Embryonic facial prominence (tissue), 1 donor: ENCODE measurements at regions not wholly inside any gene's neighbourhood (a gene's known extent, or its start where the extent isn't known, plus 50 kb on each side); places are given as distances from the start of the nearest gene placed in this dataset.

Experiments
- DNase-seq: peaks from one replicate; pipeline ENCODE4 v3.0.0-alpha.2; 2016; ENCODE audit errors: extremely low spot score

DNA sequence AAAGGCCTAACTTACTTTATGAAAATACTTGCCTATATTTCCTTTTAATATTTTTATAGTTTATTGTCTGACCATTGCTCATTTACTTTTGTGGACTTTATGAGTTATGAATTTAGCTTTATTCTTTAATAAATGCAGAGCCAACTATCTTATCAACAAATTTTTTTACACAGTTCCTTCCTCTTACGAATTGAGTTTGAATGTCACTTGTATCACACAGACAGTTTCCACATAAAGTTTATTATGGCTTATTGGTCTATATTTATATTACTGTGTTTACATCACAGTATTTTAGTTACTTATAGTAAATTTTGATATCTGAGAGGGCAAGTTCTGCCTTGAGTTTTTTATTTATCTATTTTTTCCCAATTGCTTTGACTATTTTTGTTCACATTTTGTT is 450.6 kb downstream of the C4orf33 start:
- no peak for DNase-seq

DNA sequence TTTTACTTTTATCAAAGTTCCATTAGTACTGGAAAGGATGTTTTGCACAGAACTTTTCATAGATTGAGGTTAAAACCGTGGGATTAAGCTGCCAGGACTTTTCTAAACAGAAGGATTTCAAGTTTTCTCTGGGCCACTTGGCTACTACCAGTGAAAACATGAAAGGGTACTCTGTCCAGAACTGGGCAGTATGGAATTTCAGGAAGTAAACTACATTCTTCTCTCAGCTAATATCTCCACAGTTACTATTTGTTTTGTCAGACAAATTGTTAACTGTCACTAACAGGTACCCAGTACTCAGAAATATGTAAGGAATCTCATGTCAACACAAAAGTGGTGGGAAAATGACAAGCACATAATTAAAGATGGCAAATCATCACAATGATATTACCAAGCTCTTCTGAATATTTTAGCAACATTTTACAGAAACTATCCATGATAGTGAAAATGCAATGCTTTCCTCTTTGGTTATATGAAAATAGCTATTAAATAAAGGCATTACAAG is 454.4 kb downstream of the C4orf33 start:
- no peak for DNase-seq

DNA sequence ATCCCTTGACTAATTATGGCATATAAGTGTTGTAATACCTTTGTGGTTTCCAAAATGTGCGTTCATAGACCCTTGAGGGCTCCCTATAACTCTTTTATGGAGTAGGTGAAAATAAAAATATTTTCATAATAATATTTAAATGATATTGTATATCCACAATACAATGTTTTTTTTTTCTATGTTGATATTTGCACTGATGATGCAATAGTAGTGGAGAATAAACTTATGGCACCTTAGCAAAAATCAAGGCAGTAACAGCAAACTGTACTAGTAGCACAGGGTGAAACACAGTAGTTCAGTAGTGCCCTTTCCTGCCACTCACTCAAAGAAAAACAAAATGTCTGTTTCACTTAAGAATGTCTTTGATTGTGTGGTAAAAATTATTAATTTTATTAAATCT is 465.3 kb downstream of the C4orf33 start:
- no peak for DNase-seq

DNA sequence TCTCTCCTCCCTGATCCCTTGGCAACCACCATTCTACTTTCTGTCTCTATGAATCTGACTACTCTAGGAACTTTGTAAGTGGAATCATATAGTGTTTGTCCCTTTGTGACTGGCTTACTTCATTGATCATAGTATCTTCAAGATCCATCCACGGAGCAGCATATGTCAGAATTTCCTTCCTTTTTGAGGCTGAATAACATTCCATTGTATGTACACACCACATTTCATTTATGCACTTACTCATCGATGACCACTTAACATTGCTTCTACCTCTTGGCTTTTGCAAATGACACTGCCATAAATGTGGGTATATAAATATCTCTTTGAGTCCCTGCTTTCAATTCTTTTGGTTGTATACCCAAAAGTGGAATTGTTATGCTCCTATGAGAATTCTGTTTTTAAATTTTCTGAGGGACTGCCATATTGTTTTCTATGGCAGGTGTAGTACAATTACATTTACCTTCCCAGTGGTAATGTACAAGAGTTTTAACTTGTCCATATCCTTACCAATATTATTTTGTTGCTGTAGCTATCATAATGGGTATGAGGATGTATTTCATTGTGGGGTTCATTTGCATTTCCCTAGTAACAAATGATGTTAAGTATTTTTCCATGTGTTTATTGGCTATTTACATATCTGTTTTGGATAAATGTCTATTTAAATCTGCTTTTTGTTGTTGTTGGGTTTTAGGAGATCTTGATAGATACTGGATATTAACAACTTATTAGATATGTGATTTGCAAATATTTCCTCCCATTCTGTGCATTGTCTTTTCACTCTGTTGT is 466.1 kb downstream of the C4orf33 start:
- no peak for DNase-seq

DNA sequence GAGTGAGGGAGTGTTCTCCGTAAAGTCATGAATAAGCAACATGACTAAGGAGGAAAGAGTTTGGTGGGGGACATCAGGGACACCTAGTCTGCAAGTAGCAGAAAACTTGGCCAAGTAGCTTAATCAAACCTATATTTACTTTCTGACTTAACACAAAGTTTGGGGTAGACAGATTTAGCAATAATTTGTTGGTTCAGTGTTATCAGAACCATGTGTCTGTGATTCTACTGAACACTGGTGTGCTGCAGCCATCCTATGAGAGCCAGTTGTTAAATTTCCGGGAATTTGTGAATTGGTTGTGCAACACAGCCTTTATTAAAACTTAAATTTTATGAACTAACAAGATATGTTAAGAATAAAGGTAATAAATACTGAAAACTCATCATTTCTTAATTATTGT is 469.3 kb downstream of the C4orf33 start:
- no peak for DNase-seq

DNA sequence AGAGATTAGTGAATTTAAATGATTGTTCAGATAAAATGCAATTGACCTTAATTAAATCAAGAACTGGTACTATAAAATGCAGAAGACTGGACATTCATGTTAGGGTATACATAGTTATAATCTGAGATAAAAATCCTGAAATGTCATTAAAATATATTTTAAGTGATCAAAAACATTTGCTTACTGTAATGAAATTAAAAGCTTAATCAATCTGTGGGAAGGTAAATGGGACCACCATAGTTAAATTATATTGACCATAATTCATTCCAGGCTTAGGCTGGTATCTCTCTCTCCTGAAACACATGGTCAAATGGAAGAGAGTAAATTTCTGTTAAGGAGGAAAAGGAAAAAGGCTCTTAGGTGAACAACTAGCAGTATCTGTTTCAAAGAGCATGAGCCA is 474.4 kb downstream of the C4orf33 start:
- DNase-seq: no peak

DNA sequence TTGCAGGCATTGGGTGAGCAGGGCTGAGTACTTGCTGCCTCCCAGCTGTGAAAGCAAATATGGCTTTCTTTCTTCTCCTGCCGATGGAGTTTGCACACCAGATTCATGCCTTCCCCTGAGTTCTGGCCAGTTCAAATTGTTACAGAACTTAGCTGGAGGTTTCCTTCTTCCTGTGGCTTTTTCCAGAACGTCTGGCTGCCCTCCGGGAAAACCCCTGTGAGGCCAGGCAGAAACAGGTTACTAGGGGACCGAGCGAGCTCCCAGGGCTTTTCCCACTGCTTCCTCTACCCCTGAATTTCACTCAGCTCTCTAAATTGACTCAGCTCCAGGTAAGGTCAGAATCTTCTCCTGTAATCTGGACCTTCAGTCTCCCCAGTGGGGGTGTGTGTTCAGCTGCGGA is 482.4 kb downstream of the C4orf33 start:
- no peak for DNase-seq

DNA sequence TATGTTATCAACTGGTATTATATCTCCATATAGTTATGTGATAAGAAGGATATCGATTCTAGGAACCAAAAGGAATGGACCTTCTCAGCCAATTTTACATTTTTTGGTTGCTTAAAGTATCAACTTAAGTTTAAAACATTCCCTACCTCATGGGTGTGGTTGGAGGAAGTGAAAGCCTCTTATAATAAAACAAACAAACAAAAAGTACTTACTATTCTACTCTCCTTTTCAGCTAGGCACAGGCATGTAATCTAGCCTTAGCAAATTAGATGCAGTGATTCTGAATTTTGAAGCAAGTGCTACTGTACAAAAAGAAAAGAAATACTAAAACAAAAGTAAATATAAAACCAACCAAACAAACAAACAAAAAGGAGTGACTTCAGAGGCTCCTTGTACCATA is 485.4 kb downstream of the C4orf33 start:
- DNase-seq: no peak

DNA sequence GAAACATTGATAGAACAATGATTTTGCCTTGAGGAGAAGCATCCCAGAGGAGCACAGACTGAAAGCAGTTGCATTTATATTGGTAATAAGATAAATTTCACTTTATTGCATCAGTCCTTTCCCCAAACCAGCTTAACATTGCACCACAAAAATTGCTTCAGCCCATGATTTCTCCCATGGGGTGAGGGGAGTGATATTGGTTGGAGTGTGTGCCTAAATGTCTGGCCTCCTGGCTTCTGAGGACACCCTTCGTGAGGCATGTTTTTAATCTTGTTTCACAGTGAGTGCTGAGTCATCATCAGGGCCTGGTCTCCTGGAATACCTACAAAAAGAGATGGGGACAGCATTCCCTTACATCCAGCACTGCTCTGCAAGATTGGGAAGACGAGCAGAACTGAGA is 487.9 kb downstream of the C4orf33 start:
- DNase-seq: no peak

DNA sequence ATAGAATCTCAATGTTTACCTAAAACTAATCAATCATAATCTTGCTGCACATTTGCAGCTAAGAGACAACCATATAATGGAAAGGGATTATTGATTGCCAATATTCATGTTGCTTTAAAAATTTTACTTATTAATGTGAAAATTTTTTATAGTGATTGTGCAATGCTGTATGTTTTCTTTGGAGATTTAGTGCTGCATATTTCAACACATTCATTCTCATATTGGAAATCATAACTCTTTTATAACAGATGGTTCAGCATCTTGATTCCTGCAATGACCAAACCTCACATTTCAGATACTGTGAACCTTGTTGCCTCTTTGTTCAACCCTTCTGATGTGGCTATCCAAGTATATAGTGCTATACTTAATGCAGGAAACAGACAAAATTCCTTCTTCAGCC is 502.6 kb downstream of the C4orf33 start:
- DNase-seq: no peak

DNA sequence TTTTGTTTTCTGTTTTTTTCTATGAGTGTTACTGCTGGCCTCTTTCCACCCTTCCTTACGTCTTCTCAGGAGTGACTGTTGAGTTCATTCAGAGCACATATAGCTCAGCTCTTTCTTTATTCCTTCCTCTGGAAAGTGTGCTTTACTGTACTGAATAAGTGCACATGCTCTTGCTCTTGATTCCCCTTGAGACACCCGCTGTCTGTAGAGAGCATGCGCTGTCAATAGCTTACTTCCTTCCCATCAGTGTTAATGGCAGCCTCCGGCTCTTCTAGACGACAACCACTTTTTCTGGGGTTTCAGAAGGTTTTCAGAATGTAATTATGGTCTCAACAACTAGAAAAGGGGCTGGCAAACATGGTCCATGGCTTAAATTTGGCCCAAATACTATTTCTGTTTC is 504.9 kb downstream of the C4orf33 start:
- no peak for DNase-seq

DNA sequence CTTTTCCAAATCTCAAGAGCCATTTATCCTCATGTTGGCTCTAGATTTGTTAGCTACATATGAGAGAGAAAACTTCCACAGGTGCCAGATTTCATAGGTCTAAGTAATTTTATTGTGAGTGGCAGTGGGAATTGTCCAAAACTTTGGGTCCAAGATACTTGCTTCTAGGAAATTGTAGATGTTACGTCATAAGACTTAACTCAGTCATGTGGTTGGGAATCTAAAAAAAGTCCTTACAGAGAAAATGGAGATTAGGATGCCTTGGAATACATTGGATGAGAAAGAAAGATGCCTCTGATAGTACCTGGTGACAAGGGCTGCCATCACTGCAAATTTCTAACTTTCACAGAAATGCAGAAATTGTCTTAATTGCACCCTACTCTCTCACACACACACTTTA is 506.5 kb downstream of the C4orf33 start:
- DNase-seq: no peak

DNA sequence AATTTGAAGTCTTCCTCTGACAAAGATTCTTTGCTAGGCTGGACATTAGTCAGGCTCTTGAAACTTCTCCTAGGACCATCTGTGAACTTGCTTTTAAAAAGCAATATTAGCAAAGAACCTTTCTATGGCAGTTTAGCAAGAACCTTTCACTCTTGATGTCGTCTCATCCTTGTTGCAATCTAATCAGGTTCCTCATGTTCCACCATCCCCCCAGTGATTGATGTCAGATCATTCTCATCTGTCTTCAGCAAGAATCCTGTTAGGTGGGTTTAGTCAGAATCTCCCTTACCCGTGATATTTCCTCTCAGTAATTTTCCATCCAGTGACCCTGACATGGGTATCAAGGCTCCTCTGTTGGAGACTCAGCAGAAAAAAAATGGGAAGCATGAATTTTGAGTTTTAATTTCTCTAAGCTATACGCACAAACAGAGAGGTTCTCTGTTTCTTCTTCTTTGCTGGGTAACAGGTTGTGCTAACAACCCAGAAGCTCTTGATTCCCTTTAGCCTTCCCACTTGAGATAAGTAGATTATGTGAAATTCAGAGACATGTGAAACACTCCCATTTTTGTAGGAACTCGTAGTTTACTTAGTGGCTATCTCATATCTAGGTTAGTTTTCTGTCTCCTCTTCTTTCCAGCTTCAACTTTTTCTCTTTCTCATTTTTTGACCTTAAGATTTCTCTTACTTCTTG is 507.4 kb downstream of the C4orf33 start:
- no peak for DNase-seq

DNA sequence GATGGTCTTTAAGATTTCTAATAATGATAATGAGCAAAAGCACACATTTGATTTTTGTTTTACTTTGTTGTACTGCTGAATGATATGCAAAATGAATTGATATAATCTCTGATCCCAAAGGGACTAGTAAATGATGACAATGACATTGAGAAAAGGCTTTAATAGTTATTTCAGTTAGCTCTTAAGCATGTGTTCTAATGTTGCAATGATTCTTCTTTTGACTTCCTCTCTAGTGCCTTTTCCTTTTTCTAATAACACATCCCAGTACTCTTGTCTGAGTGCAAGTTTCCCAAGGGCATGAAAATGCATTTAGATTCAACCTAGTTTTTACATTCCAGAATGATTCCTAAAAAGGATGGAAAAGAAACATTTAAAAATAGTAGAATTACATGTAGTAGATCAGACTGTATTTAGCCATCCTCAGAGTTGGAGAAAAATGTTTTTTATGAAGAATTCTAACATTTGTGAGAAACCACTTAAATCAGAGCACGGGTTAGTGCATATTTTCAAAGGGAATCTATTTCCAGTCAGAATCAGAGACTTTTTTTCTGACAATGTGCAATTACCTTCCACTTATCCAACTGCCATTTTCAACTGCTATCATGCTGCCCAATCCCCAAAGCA is 508.8 kb downstream of the C4orf33 start:
- DNase-seq: no peak

DNA sequence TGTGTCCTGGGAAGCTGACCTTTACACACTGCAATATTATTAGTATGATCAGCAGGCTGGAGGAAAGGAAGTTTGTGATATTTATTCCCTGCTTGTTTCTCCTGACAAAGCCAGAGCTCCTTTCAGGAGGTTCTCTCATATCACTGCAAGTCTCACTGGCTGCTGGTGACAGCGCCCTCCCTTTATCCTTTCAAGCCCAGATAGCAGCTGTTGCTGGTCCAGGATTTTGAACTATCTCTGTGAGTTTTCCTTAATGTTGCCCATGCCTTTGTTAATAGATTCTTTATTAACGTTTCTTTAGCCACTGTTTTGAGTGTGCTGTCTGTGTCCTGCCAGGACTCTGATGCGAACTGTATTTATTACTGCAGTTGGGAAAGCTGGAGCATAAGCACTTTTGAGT is 518.7 kb downstream of the C4orf33 start:
- DNase-seq: no peak

DNA sequence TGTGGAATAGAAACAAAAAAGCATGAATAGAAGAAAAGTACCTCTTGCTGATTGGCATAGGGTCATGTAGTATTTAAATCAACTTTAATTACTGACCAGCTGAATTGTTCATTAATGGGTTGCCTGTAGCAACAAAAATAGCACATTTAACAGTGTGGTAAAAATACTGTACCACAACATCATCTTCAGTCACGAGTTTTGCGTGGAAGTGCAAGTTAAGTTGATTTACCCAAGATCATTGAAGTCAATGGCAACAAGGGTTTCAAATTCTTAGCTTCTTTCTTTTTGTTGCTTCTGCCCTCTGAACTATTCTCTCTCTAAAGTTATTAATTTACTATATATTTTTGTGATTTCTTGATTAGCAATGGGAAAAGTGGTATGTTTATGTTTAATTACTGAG is 526.6 kb downstream of the C4orf33 start:
- DNase-seq: no peak

DNA sequence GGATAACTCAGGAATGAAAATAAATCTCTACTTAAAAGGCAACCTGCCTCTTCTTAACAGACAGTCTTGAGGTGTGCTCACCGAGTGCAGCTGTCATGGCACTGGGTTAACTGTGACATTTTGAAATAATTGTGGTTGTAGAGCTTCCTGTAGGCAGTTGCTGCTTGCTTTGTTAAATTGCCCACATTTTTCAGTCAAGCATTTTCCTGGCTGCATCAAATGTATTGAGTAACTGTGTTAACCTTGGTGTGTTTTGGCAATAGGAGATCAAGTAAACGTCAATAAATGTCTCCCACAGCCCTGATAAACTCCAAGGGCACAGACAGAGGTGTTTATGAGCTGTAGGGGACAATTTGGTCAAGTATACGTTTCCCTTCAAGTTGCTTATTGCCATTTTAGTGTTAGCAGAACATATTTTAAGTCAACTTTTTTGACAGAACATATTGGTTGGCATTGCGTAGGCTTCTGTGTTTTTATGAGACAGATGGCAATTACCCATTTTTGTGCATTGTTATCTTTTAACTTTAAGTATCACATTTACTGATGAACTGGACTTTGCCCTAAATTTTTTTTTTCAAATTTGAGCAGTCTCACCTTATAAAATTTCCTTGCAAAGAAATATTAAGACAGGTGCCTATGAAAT is 527.4 kb downstream of the C4orf33 start:
- DNase-seq: no peak

DNA sequence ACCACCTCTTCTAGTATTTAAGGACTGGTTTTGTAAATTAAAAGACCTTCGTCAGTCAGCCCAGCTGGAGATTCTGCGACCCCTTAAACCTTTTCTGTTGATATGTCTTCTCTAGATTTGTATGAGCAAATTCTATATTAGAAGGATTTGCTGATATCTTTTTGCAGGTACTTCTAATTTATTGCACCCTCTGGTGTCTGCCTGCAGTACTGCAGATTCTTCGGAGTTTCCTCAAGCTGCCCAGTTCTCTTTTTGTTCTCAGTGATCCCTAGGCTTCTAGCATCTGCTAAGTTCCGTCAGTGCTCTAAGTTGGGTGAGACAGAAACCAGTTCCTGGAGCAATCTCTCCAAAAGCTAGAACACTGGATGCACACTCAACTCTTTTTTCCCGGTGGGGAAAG is 545.2 kb downstream of the C4orf33 start:
- DNase-seq: no peak

DNA sequence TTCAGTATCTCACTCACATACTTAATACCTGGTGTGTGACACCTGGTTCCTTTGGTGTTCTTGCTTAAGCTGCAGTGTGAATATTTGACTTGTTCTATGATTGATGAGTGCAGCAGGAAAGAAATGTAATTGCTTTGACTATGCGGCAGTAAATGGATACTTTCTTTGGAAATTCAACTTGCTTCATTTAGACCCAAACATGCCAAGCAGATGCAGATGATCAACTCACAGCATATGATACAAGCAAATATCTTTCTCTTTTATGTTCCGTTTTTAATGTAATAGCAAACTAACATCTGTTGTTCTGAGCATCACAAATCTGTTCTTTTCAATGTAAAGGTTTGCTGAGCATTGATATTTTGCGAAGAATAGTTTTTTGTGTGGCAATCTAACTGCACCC is 549.5 kb downstream of the C4orf33 start:
- no peak for DNase-seq

DNA sequence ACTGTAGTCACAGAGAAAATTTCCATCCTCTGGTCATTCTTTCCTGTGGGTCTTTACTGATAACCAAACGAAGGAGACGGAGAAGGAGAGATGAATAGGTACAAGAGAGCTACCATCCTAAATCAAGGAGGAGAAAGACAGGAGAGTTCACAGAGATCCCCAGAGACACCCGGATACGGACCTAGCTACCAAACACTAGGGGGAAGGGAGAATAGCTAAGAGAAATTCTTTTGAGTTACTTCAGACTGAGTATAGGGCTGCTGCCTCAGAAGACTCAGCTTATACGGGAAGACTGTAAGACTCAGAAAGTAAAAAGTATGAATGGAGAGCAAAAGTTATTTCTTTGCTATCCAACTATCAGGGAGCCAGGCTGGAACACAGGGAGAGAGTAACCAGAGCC is 572.1 kb downstream of the C4orf33 start:
- DNase-seq: no peak

DNA sequence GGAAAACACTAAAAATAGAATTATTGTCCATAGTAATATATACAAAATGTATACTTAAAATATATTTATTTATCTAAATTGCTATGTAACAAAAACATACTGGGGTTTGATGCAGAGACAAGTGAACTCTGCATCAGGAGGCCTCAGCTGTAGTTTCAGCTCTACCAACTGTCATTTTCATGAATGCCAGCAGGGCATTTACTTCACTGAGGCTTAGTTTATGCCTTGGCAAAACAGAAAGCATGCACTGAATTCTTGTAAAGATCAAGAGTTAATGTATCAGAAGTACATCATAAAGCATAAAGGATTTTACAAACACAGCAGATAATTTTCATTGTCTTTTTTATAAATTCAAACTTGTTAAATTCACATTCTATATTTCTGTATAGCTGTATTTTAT is 577.0 kb downstream of the C4orf33 start:
- DNase-seq: no peak

DNA sequence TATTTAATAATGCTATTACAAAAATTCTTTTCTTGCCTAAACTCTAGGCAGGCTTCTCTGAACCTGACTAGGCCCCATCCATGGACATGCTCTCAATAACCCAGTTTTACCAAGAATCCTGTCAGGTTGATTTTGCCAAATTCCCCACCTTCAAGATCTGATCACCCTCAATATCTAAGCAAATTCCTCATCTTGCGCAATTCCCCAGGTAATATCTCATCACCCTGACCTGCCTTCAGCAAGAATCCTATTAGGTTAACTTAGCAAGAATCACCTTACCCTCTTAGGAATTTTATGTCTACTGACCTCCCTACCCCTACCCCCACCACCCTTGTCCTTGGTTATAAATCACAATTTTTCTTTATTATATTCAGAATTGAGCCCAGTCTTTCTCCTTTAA is 579.1 kb downstream of the C4orf33 start:
- no peak for DNase-seq

DNA sequence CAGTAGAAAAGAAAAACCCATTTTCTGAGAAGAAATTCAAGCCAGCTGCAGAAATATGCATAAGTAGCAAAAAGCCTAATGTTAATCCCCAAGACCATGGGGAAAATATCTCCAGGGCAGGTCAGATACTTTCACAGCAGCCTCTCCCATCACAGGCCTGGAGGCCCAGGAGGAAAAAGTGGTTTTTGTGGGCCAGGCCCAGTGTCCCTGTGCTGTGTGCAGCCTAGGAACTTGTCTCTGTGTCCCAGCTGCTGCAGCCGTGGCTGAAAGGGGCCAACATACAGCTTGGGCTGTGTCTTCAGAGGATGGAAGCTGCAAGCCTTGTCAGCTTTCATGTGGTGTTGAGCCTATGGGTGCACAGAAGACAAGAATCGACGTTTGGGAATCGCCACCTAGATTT is 581.0 kb downstream of the C4orf33 start:
- no peak for DNase-seq
